H4 (cell line): ENCODE measurements at regions not wholly inside any gene's neighbourhood (a gene's known extent, or its start where the extent isn't known, plus 50 kb on each side); places are given as distances from the start of the nearest gene placed in this dataset.

Experiments used
- DNase-seq: peaks from one replicate; pipeline ENCODE4 v3.0.0-alpha.2; 2015; ENCODE audit warnings: low spot score

DNA sequence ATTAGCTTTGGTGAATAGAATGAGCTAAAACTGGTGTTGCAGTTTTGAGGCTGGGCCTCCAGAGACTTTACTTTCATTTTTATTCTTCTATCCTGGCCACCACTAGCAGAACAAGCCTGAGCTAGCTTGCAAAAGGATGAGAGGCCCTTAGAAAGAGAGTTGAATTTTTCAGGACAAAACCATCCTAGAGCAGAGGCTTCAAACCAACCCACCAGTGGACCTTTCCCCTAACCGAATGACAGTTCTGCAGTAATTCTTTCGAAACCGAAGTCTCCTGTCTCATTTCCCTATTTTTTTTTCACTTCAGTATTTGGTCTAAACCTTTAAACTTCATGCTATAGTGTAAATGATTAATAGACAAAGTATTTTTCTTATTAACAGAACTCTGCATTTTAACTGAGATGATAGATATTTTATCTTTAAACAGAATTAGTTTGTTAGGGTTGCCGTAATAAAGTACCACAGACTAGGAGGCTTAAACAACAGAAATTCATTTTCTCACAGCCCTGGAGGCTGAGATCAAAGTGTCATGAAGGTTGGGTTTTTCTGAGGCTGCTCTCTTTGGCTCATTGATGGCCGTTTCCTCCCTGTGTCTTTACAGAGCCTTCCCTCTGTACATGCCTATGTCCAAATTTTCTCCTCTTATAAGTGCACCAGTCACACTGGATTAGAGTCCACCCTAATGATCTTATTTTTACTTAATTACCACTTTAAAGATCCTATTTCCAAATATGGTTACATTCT, 80.6 kb upstream of the PAK5 start:
- DNase-seq: no peak

- DNase-seq: no peak
Measured at GRCh38 chr20:9918348-9918747, 79.5 kb upstream of the PAK5 start.

DNA sequence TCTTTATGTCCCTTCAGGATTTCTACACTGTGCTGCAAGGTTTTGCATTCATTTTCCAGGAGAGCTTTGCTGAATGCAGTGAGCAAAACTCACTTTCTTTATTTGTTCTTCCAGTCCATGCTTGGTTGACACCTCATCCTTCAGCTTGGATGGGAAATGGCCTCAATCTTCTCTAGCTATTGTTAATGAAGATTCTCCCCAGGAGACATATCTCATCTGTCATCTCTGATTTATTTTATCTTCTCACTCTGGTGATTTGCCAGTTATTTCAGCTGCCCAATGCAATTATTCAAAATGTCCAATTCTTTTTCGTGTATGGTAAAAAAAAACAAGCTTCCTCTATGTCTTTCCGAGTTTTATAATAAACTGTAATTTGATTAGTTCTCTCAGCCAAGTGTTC, 77.9 kb upstream of the PAK5 start:
- DNase-seq: no peak

DNA sequence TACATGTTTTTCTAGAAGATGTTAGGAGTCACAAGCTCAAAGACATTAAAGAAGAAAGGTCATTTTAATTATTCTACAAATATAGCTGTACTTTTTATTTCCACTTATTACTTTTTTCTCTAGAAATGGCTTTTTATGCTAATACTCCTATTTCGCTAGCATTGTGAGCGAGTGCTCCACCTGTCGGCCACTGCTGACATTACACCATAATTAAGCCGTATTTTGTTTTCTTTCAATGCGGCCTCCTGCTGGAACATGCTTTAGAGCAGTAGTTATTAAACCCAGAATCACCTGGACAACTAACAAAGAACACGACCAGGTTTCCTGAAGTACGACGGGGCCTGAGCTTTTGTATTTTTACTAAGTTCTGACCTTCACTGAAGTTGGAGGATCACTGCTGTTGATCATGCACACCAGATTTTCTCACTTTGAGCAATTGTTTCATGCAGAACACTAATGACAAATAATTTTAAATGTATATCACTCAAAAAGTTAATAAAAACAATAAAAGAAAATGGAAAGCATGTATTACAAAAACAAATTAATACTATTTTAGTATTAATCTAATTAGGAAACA, 74.1 kb upstream of the PAK5 start:
- peak; percentile 39 for DNase-seq

- no peak for DNase-seq
Measured at GRCh38 chr20:9912290-9912689, 73.4 kb upstream of the PAK5 start.

DNA sequence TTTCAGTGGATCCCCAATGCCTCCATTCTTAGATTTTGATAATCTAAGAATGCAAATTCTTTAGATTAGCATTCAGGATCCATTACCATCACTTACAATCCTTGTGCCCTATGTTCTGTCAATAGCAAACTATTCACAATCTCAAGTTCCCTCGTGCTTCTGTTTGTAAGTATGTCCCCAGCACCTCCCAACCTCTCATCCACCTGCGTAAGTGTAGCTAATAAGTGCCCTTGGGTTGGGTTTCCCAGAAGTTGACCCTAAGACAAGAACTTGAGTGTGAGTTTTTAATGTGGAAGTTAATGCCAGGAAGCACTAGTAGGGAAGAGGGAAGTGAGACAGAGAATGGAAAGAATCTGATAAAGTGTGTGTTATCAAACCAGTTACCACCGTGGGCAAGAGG, 72.6 kb upstream of the PAK5 start:
- DNase-seq: no peak

- no peak for DNase-seq
Measured at GRCh38 chr20:9909167-9909566, 70.3 kb upstream of the PAK5 start.

DNA sequence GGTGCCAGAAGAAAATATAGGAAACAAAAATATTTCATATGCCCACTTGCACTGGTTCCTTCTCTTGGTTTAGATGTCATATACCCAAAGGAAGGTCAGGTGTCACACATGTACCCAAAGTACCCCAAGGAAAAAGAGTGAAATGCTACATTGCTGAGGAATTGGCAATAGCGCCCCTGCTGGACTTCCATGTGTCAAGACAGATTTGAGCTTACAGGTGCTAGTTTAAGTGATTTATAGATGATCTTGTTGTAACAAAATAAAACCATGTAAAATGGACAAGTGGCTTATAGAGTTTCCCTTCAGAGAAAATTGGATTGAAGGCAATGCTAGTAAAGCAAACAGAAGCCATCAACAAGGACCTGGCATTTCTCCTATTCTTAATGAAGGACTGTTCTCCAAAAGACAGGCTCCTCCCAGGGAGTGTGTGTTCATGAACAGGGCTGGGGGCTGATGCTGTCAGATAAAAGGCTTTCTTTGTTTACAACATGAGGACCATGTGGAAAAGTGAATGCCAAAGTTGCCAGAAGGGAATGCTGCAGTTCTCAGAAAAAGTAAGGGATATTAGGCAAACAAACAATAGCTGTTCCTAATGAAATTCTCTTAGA, 64.3 kb upstream of the PAK5 start:
- DNase-seq: no peak

DNA sequence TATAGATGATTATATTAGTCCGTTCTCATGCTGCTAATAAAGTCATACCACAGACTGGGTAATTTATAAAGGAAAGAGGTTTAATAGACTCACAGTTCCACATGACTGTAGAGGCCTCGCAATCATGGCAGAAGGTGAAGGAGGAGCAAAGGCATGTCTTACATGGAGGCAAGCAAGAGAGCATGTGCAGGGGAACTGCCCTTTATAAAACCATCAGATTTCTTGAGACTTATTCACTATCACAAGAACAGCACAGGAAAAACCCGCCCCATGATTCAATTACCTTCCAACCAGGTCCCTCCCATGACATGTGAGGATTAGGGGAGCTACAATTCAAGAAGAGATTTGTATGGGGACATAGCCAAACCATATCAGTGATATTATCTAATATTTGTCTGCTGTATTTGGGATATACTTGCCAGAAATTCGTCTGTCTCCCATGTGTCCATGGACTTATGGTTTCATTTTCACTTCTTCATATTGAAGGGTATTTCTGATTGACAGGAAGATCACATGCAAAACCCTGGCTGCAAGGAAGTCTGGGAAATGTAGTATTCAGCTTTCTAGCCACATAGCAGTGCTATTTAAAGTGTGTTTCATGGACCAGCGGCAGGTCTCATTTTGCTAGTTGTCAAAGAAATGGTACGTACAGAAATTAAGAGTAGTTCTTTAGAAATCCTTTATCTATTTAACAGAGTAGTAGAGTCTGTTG, 50.5 kb upstream of the PAK5 start:
- peak; percentile 37 for DNase-seq
